ENCODE measurements at regions not wholly inside any gene's neighbourhood (a gene's known extent, or its start where the extent isn't known, plus 50 kb on each side); places are given as distances from the start of the nearest gene placed in this dataset.

DNA sequence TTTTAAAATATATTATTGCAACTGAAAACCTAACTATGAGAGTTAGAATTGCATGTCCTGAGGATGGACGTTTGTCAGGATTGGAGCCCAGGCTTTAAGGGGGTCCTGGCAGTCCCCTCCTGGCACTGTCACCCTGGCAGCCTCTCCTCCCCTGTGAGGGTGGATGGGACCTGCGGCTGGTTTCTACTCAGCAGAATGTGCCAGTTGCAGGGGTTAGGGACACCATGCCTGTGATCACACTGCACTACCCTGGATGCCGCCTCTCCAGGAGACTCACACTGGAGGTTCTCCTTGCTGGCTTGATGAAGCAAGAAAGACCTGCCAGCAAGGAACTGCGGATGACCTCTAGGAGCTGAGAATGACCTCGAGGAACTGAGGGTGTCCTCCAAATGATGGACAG lies 356.7 kb upstream of the MYT1L start:
- H3K79me2 ChIP-seq (ENCODE audit: control insufficient read depth, insufficient read depth, low read length) = no peaks in the 10 kb centered on the region
- TF ChIP-seq, protein P1, sequence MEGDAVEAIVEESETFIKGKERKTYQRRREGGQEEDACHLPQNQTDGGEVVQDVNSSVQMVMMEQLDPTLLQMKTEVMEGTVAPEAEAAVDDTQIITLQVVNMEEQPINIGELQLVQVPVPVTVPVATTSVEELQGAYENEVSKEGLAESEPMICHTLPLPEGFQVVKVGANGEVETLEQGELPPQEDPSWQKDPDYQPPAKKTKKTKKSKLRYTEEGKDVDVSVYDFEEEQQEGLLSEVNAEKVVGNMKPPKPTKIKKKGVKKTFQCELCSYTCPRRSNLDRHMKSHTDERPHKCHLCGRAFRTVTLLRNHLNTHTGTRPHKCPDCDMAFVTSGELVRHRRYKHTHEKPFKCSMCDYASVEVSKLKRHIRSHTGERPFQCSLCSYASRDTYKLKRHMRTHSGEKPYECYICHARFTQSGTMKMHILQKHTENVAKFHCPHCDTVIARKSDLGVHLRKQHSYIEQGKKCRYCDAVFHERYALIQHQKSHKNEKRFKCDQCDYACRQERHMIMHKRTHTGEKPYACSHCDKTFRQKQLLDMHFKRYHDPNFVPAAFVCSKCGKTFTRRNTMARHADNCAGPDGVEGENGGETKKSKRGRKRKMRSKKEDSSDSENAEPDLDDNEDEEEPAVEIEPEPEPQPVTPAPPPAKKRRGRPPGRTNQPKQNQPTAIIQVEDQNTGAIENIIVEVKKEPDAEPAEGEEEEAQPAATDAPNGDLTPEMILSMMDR (conservative IDR thresholded peaks at IDR 0.05 in 1 of 2, IDR thresholded peaks at IDR 0.05 in 1 of 2; ENCODE audit: low read depth in 1 of 2, low read length in 2 of 2) = no peak
- no peak for TF ChIP-seq EZH2 (IDR thresholded peaks at IDR 0.05; ENCODE audit: low read length, missing control alignments)
- no peak overlapping the region for H3K27ac ChIP-seq (ENCODE audit: insufficient read depth, low read length)
- H2AFZ ChIP-seq (ENCODE audit: low read length) = no peak overlapping the region
- no peaks in the 10 kb centered on the region for H4K20me1 ChIP-seq (ENCODE audit: control insufficient read depth, extremely low read depth, insufficient read depth, low read length)
- no peaks in the 10 kb centered on the region for H3K4me1 ChIP-seq (ENCODE audit: control insufficient read depth, extremely low read depth, insufficient read depth, low read length)
- no peaks in the 10 kb centered on the region for H3K9me3 ChIP-seq (ENCODE audit: control insufficient read depth, insufficient read depth, low read depth, low read length)
- H3K4me3 ChIP-seq (replicated peaks in 1 of 4; ENCODE audit: control extremely low read depth in 1 of 4, insufficient read depth in 1 of 4, low read depth in 3 of 4, low read length in 4 of 4) = no peak overlapping the region
- H3K36me3 ChIP-seq (ENCODE audit: control insufficient read depth, insufficient read depth, low read length) = no peaks in the 10 kb centered on the region
- no peak for DNase-seq (ENCODE audit: low read depth in 2 of 2)
- no peak overlapping the region for H3K9ac ChIP-seq (ENCODE audit: insufficient read depth, low read length)
- H3K4me2 ChIP-seq (ENCODE audit: extremely low read depth, insufficient read depth, low read length) = no peak overlapping the region
- no peaks in the 10 kb centered on the region for H3K27me3 ChIP-seq (ENCODE audit: control insufficient read depth, insufficient read depth, low read length)

DNA sequence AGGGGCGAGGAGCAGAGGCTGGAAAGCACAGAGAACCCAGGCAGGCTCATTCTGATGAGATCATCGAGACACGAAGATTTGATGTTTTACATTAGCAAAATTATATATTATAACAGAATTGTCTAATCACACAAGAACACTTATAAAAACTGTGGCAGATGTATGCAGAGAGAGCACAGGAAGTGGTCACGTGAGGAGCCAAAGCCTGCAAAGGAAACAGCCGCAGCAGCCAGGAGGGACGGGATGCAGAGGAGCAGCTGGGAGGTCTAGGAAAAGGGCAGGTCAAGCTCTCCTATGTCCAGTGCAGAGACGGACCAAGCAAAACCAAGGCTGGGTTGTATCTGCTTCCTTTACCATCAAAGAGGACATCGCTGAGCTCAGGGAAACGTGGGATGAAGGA lies 355.1 kb upstream of the MYT1L start:
- TF ChIP-seq EZH2 (IDR thresholded peaks at IDR 0.05; ENCODE audit: low read length, missing control alignments) = no peak
- TF ChIP-seq, protein P1 (conservative IDR thresholded peaks at IDR 0.05 in 1 of 2, IDR thresholded peaks at IDR 0.05 in 1 of 2; ENCODE audit: low read depth in 1 of 2, low read length in 2 of 2) = no peak
- Histone ChIP-seq H3K27ac (ENCODE audit: insufficient read depth, low read length) (no peak overlapping the region), H3K4me1 (ENCODE audit: control insufficient read depth, extremely low read depth, insufficient read depth, low read length) (no peaks in the 10 kb centered on the region), H3K27me3 (ENCODE audit: control insufficient read depth, insufficient read depth, low read length) (no peaks in the 10 kb centered on the region), H3K79me2 (ENCODE audit: control insufficient read depth, insufficient read depth, low read length) (no peaks in the 10 kb centered on the region), H3K4me2 (ENCODE audit: extremely low read depth, insufficient read depth, low read length) (no peak overlapping the region), H3K36me3 (ENCODE audit: control insufficient read depth, insufficient read depth, low read length) (no peaks in the 10 kb centered on the region), H3K9me3 (ENCODE audit: control insufficient read depth, insufficient read depth, low read depth, low read length) (no peaks in the 10 kb centered on the region), H4K20me1 (ENCODE audit: control insufficient read depth, extremely low read depth, insufficient read depth, low read length) (no peaks in the 10 kb centered on the region), H3K9ac (ENCODE audit: insufficient read depth, low read length) (no peak overlapping the region), H3K4me3 (replicated peaks in 1 of 4; ENCODE audit: control extremely low read depth in 1 of 4, insufficient read depth in 1 of 4, low read depth in 3 of 4, low read length in 4 of 4) (no peak overlapping the region), H2AFZ (ENCODE audit: low read length) (no peak overlapping the region)
- DNase-seq (ENCODE audit: low read depth in 2 of 2) = no peak

DNA sequence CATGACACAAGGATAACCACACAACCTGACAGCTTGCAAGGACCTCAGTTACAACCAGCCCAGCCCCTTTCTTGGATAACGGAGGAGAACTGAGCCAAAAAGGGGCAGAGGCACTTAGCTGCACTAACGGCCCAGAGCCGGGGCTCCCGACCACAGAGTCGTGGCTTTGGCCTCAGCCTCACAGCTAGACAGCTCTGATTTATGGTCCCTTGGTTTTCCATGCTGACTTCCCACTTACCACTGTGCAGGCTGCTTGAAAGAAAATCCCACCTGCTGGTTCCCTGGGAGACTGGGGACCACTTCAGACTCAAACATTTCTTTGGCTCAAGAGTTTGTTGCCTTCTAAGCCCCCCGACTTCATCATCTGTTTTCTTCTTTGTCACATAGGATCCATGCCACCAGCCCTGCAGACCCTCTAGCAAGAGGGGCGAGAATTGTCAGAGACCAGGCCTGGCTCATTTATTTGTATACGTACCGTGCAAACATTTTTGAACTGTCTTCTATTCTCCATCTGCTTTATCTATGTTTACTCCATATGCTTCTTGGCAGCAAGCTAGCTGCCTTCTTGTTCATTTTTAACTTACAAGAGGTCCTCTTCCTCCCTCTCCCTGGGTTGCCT lies 352.6 kb upstream of the MYT1L start:
- no peak overlapping the region for H3K27ac ChIP-seq (ENCODE audit: insufficient read depth, low read length)
- H3K27me3 ChIP-seq (ENCODE audit: control insufficient read depth, insufficient read depth, low read length) = no peaks in the 10 kb centered on the region
- no peaks in the 10 kb centered on the region for H3K79me2 ChIP-seq (ENCODE audit: control insufficient read depth, insufficient read depth, low read length)

More for the DNA sequence above, 352.6 kb upstream of the MYT1L start:
- H3K4me3 ChIP-seq (replicated peaks in 1 of 4; ENCODE audit: control extremely low read depth in 1 of 4, insufficient read depth in 1 of 4, low read depth in 3 of 4, low read length in 4 of 4) = no peak overlapping the region
- no peak for TF ChIP-seq EZH2 (IDR thresholded peaks at IDR 0.05; ENCODE audit: low read length, missing control alignments)
- TF ChIP-seq, protein P1 (conservative IDR thresholded peaks at IDR 0.05 in 1 of 2, IDR thresholded peaks at IDR 0.05 in 1 of 2; ENCODE audit: low read depth in 1 of 2, low read length in 2 of 2) = no peak
- no peaks in the 10 kb centered on the region for H3K36me3 ChIP-seq (ENCODE audit: control insufficient read depth, insufficient read depth, low read length)
- no peaks in the 10 kb centered on the region for H3K4me1 ChIP-seq (ENCODE audit: control insufficient read depth, extremely low read depth, insufficient read depth, low read length)
- H4K20me1 ChIP-seq (ENCODE audit: control insufficient read depth, extremely low read depth, insufficient read depth, low read length) = no peaks in the 10 kb centered on the region
- H2AFZ ChIP-seq (ENCODE audit: low read length) = no peak overlapping the region
- no peak overlapping the region for H3K4me2 ChIP-seq (ENCODE audit: extremely low read depth, insufficient read depth, low read length)
- H3K9ac ChIP-seq (ENCODE audit: insufficient read depth, low read length) = no peak overlapping the region
- no peak for DNase-seq (ENCODE audit: low read depth in 2 of 2)
- H3K9me3 ChIP-seq (ENCODE audit: control insufficient read depth, insufficient read depth, low read depth, low read length) = no peaks in the 10 kb centered on the region

All from fibroblast of lung (primary cell).